ENCODE measurements at regions not wholly inside any gene's neighbourhood (a gene's known extent, or its start where the extent isn't known, plus 50 kb on each side); places are given as distances from the start of the nearest gene placed in this dataset.

- no peak for DNase-seq
These were observed 364.1 kb upstream of the SFSWAP start for GRCh38 chr12:131346555-131347344.

GRCh38 chr12:131347345-131347714 lies 363.6 kb upstream of the SFSWAP start:
- no peak for DNase-seq

GRCh38 chr12:131347732-131348131 lies 363.2 kb upstream of the SFSWAP start:
- no peak for DNase-seq

- DNase-seq: no peak
These were observed 362.7 kb upstream of the SFSWAP start for GRCh38 chr12:131348231-131348630.

- no peak for DNase-seq
These were observed 362.2 kb upstream of the SFSWAP start for GRCh38 chr12:131348646-131349045.

GRCh38 chr12:131349397-131350127 lies 361.3 kb upstream of the SFSWAP start:
- no peak for DNase-seq

- no peak for DNase-seq
These were observed 360.0 kb upstream of the SFSWAP start for GRCh38 chr12:131350943-131351318.

- DNase-seq: no peak
These were observed 359.4 kb upstream of the SFSWAP start for GRCh38 chr12:131351319-131352028.

GRCh38 chr12:131352296-131352900 lies 358.5 kb upstream of the SFSWAP start:
- DNase-seq: no peak

- DNase-seq: no peak
These were observed 357.5 kb upstream of the SFSWAP start for GRCh38 chr12:131353376-131353775.

GRCh38 chr12:131353826-131354225 lies 357.1 kb upstream of the SFSWAP start:
- DNase-seq: no peak

- no peak for DNase-seq
These were observed 355.3 kb upstream of the SFSWAP start for GRCh38 chr12:131355361-131356245.

- DNase-seq: peak; percentile 2
These were observed 354.3 kb upstream of the SFSWAP start for GRCh38 chr12:131356485-131357184.

- peak; percentile 3 for DNase-seq
These were observed 353.6 kb upstream of the SFSWAP start for GRCh38 chr12:131357185-131357747.

GRCh38 chr12:131357920-131358319 lies 353.0 kb upstream of the SFSWAP start:
- no peak for DNase-seq

- DNase-seq: no peak
These were observed 348.3 kb upstream of the SFSWAP start for GRCh38 chr12:131362291-131363211.

GRCh38 chr12:131363393-131363792 lies 347.5 kb upstream of the SFSWAP start:
- DNase-seq: no peak

GRCh38 chr12:131363841-131364495 lies 346.9 kb upstream of the SFSWAP start:
- no peak for DNase-seq

Data from 8988T (cell line).